Ectodermal cell (in vitro differentiated cells): ENCODE measurements at regions not wholly inside any gene's neighbourhood (a gene's known extent, or its start where the extent isn't known, plus 50 kb on each side); places are given as distances from the start of the nearest gene placed in this dataset.
"Not testable (repeated sequence)": the region's sequence is repeated elsewhere in the genome, so short reads cannot be mapped to it uniquely, and the experiment has no call there.

Experiments used
- H3K27ac ChIP-seq: 2 replicates; pipeline ENCODE4 v1.7.0; 2013; ENCODE audit warnings: mild to moderate bottlenecking, low read depth, low read length; ENCODE audit not compliant: insufficient read depth, poor library complexity, severe bottlenecking
- H3K27me3 ChIP-seq: 2 replicates; pipeline ENCODE4 v1.7.0; 2013; ENCODE audit warnings: mild to moderate bottlenecking, low read length; ENCODE audit not compliant: insufficient read depth, control insufficient read depth, poor library complexity, severe bottlenecking
- H3K36me3 ChIP-seq: one replicate; pipeline ENCODE4 v1.7.0; 2013; ENCODE audit warnings: low read length; ENCODE audit not compliant: control insufficient read depth, insufficient read depth
- H3K4me1 ChIP-seq: one replicate; pipeline ENCODE4 v1.7.0; 2013; ENCODE audit warnings: low read length; ENCODE audit not compliant: control insufficient read depth, insufficient read depth
- H3K4me3 ChIP-seq: 2 replicates; pipeline ENCODE4 v1.7.0; 2013; ENCODE audit warnings: low read depth, low read length, control low read depth; ENCODE audit not compliant: insufficient read depth
- H3K9me3 ChIP-seq: 2 replicates; pipeline ENCODE4 v1.7.0; 2013; ENCODE audit warnings: mild to moderate bottlenecking, low read length, moderate library complexity; ENCODE audit not compliant: control insufficient read depth
- WGBS, 2 experiments: methylation state at CpG; one replicate each; pipeline ENCODE4 v1.1.7; 2013; ENCODE audit warnings: missing lambda C conversion rate in 2 of 2; 5-methylcytosine and 5-hydroxymethylcytosine counted together

GRCh38 chr12:59320112-59320511 lies 275.7 kb upstream of the SLC16A7 start:
- no peaks in the 10 kb centered on the region for H3K27me3 ChIP-seq
- H3K9me3 ChIP-seq, result no peaks in the 10 kb centered on the region
- no peak overlapping the region for H3K27ac ChIP-seq
- H3K4me3 ChIP-seq, result no peak overlapping the region
- H3K36me3 ChIP-seq, result no peaks in the 10 kb centered on the region
- WGBS, 2 experiments, result 100% methylated on average over 1 of the region's 1 CpG; no CpG with 5 or more reads in 1 of the 2 experiments
- H3K4me1 ChIP-seq, result peaks cover 7% of the 10 kb centered on the region

- H3K4me1 ChIP-seq, result peaks cover 7% of the 10 kb centered on the region
- no peaks in the 10 kb centered on the region for H3K27me3 ChIP-seq
- H3K9me3 ChIP-seq, result no peaks in the 10 kb centered on the region
- no peak overlapping the region for H3K27ac ChIP-seq
- H3K4me3 ChIP-seq, result no peak overlapping the region
- no peaks in the 10 kb centered on the region for H3K36me3 ChIP-seq
- WGBS, 2 experiments, result 93 to 97% methylated on average over 2 of the region's 2 CpGs
Observed at GRCh38 chr12:59318940-59319339, 276.9 kb upstream of the SLC16A7 start.

GRCh38 chr12:59317598-59317997 lies 278.2 kb upstream of the SLC16A7 start:
- Histone ChIP-seq H3K27ac (no peak overlapping the region), H3K27me3 (no peaks in the 10 kb centered on the region), H3K9me3 (no peaks in the 10 kb centered on the region), H3K4me3 (no peak overlapping the region), H3K36me3 (no peaks in the 10 kb centered on the region), H3K4me1 (peaks cover 4% of the 10 kb centered on the region)
- WGBS, 2 experiments, result 86 to 95% methylated on average over 6 of the region's 6 CpGs

GRCh38 chr12:59316938-59317337 lies 278.9 kb upstream of the SLC16A7 start:
- WGBS, 2 experiments, result 93 to 94% methylated on average over 3 of the region's 3 CpGs
- Histone ChIP-seq H3K36me3 (no peaks in the 10 kb centered on the region), H3K9me3 (no peaks in the 10 kb centered on the region), H3K4me3 (no peak overlapping the region), H3K27ac (no peak overlapping the region), H3K4me1 (no peaks in the 10 kb centered on the region), H3K27me3 (no peaks in the 10 kb centered on the region)

GRCh38 chr12:59316354-59316753 lies 279.5 kb upstream of the SLC16A7 start:
- not testable (repeated sequence) for H3K4me3 ChIP-seq, H3K9me3 ChIP-seq, H3K36me3 ChIP-seq, H3K4me1 ChIP-seq, H3K27ac ChIP-seq, H3K27me3 ChIP-seq
- WGBS, 2 experiments, result 92% methylated on average over 13 of the region's 13 CpGs

- no peaks in the 10 kb centered on the region for H3K36me3 ChIP-seq
- no peaks in the 10 kb centered on the region for H3K9me3 ChIP-seq
- H3K27ac ChIP-seq, result no peak overlapping the region
- 100% methylated on average over 1 of the region's 1 CpG for WGBS, 2 experiments
- H3K4me3 ChIP-seq, result no peak overlapping the region
- no peaks in the 10 kb centered on the region for H3K27me3 ChIP-seq
- no peaks in the 10 kb centered on the region for H3K4me1 ChIP-seq
Observed at GRCh38 chr12:59314209-59314608, 281.6 kb upstream of the SLC16A7 start.

- H3K4me1 ChIP-seq, result no peaks in the 10 kb centered on the region
- no peaks in the 10 kb centered on the region for H3K9me3 ChIP-seq
- 86 to 91% methylated on average over 5 of the region's 5 CpGs for whole genome bisulfite sequencing, 2 experiments
Observed at GRCh38 chr12:59304077-59304721, 291.6 kb upstream of the SLC16A7 start.

GRCh38 chr12:59298296-59298695 lies 297.5 kb upstream of the SLC16A7 start:
- Histone ChIP-seq H3K4me3 (no peak overlapping the region), H3K27ac (no peak overlapping the region), H3K27me3 (no peaks in the 10 kb centered on the region), H3K36me3 (no peaks in the 10 kb centered on the region), H3K4me1 (no peaks in the 10 kb centered on the region), H3K9me3 (no peaks in the 10 kb centered on the region)
- WGBS, 2 experiments, result 91 to 97% methylated on average over 4 of the region's 4 CpGs

More at GRCh38 chr12:59304077-59304721, 291.6 kb upstream of the SLC16A7 start:
- H3K27ac ChIP-seq, result no peak overlapping the region
- H3K36me3 ChIP-seq, result no peaks in the 10 kb centered on the region
- no peak overlapping the region for H3K4me3 ChIP-seq
- no peaks in the 10 kb centered on the region for H3K27me3 ChIP-seq

GRCh38 chr12:59294221-59294620 lies 301.6 kb upstream of the SLC16A7 start:
- Histone ChIP-seq H3K4me3 (no peak overlapping the region), H3K27ac (no peak overlapping the region)

GRCh38 chr12:59282999-59283398 lies 312.8 kb upstream of the SLC16A7 start:
- 79 to 93% methylated on average over 2 of the region's 2 CpGs for WGBS, 2 experiments
- H3K4me1 ChIP-seq, result no peaks in the 10 kb centered on the region

More at GRCh38 chr12:59294221-59294620, 301.6 kb upstream of the SLC16A7 start:
- 89 to 97% methylated on average over 3 to 5 of the region's 5 CpGs for WGBS, 2 experiments
- no peaks in the 10 kb centered on the region for H3K36me3 ChIP-seq
- no peaks in the 10 kb centered on the region for H3K9me3 ChIP-seq
- no peaks in the 10 kb centered on the region for H3K4me1 ChIP-seq
- H3K27me3 ChIP-seq, result no peaks in the 10 kb centered on the region

GRCh38 chr12:59273561-59273960 lies 322.3 kb upstream of the SLC16A7 start:
- not testable (repeated sequence) for H3K4me1 ChIP-seq, H3K4me3 ChIP-seq, H3K36me3 ChIP-seq, H3K9me3 ChIP-seq, H3K27me3 ChIP-seq, H3K27ac ChIP-seq
- WGBS, 2 experiments, result 93 to 94% methylated on average over 1 of the region's 1 CpG

More at GRCh38 chr12:59282999-59283398, 312.8 kb upstream of the SLC16A7 start:
- H3K36me3 ChIP-seq, result no peaks in the 10 kb centered on the region
- H3K9me3 ChIP-seq, result no peaks in the 10 kb centered on the region
- H3K27me3 ChIP-seq, result no peaks in the 10 kb centered on the region
- no peak overlapping the region for H3K27ac ChIP-seq
- H3K4me3 ChIP-seq, result no peak overlapping the region
